ENCODE measurements at regions not wholly inside any gene's neighbourhood (a gene's known extent, or its start where the extent isn't known, plus 50 kb on each side); places are given as distances from the start of the nearest gene placed in this dataset.

DNA sequence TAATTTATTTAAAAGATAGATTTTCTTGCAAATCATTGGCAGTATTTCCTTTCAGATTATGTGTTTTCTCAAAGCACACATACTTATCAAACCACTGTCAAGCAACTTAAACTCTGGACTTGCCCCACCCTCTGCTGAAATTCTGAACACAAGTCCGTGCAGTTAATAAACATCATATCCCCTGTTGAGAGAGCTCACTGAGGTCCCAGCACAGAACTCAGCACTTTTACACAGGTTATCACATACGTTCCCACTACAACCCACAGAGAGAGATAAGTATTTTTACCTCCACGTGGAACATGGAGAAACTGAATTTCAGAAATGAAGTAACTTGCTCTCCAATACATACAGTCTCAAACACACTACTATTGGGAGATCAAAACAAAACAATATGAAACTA, 267.6 kb upstream of the IGF1R start:
- no peak overlapping the region for H3K9ac ChIP-seq (ENCODE audit: insufficient read depth, low read length)
- H2AFZ ChIP-seq (ENCODE audit: low read length): no peak overlapping the region
- no peaks in the 10 kb centered on the region for H3K36me3 ChIP-seq (ENCODE audit: control insufficient read depth, insufficient read depth, low read length)
- DNase-seq (ENCODE audit: low read depth in 2 of 2): no peak
- no peak overlapping the region for H3K27ac ChIP-seq (ENCODE audit: insufficient read depth, low read length)
- no peak overlapping the region for H3K4me2 ChIP-seq (ENCODE audit: extremely low read depth, insufficient read depth, low read length)
- H3K4me1 ChIP-seq (ENCODE audit: control insufficient read depth, extremely low read depth, insufficient read depth, low read length): no peaks in the 10 kb centered on the region
- no peaks in the 10 kb centered on the region for H4K20me1 ChIP-seq (ENCODE audit: control insufficient read depth, extremely low read depth, insufficient read depth, low read length)
- no peaks in the 10 kb centered on the region for H3K79me2 ChIP-seq (ENCODE audit: control insufficient read depth, insufficient read depth, low read length)
- no peak overlapping the region for H3K4me3 ChIP-seq (replicated peaks in 1 of 4; ENCODE audit: control extremely low read depth in 1 of 4, insufficient read depth in 1 of 4, low read depth in 3 of 4, low read length in 4 of 4)
- no peaks in the 10 kb centered on the region for H3K27me3 ChIP-seq (ENCODE audit: control insufficient read depth, insufficient read depth, low read length)
- no peaks in the 10 kb centered on the region for H3K9me3 ChIP-seq (ENCODE audit: control insufficient read depth, insufficient read depth, low read depth, low read length)
- no peak for TF ChIP-seq CTCF (conservative IDR thresholded peaks at IDR 0.05 in 1 of 2, IDR thresholded peaks at IDR 0.05 in 1 of 2; ENCODE audit: low read depth in 1 of 2, low read length in 2 of 2)
- TF ChIP-seq EZH2 (IDR thresholded peaks at IDR 0.05; ENCODE audit: low read length, missing control alignments): no peak

DNA sequence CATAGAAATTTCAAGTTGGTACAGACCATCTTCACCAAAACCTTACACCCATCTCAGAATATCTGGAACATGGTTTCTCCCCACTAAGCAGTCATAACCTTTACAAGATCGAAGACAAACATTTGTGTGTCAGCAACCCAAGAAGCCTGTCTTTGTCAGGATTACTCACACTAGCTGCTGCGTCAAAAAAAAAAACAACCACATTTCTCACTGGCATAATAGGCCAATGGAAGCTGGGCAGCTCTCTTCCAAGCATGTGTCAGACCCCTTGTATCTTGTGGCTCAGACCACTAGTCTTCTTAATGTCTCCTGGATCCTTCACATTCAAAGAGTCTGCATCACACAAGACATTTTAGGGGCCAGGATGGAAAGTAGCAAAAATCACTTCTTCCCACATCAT, 266.9 kb upstream of the IGF1R start:
- Histone ChIP-seq H3K9ac (ENCODE audit: insufficient read depth, low read length) (no peak overlapping the region), H4K20me1 (ENCODE audit: control insufficient read depth, extremely low read depth, insufficient read depth, low read length) (no peaks in the 10 kb centered on the region), H3K79me2 (ENCODE audit: control insufficient read depth, insufficient read depth, low read length) (no peaks in the 10 kb centered on the region), H3K27me3 (ENCODE audit: control insufficient read depth, insufficient read depth, low read length) (no peaks in the 10 kb centered on the region), H3K27ac (ENCODE audit: insufficient read depth, low read length) (no peak overlapping the region), H3K4me3 (replicated peaks in 1 of 4; ENCODE audit: control extremely low read depth in 1 of 4, insufficient read depth in 1 of 4, low read depth in 3 of 4, low read length in 4 of 4) (no peak overlapping the region), H3K36me3 (ENCODE audit: control insufficient read depth, insufficient read depth, low read length) (no peaks in the 10 kb centered on the region), H2AFZ (ENCODE audit: low read length) (no peak overlapping the region), H3K4me1 (ENCODE audit: control insufficient read depth, extremely low read depth, insufficient read depth, low read length) (no peaks in the 10 kb centered on the region), H3K4me2 (ENCODE audit: extremely low read depth, insufficient read depth, low read length) (no peak overlapping the region), H3K9me3 (ENCODE audit: control insufficient read depth, insufficient read depth, low read depth, low read length) (no peaks in the 10 kb centered on the region)
- no peak for TF ChIP-seq EZH2 (IDR thresholded peaks at IDR 0.05; ENCODE audit: low read length, missing control alignments)
- TF ChIP-seq CTCF (conservative IDR thresholded peaks at IDR 0.05 in 1 of 2, IDR thresholded peaks at IDR 0.05 in 1 of 2; ENCODE audit: low read depth in 1 of 2, low read length in 2 of 2): no peak
- DNase-seq (ENCODE audit: low read depth in 2 of 2): no peak

DNA sequence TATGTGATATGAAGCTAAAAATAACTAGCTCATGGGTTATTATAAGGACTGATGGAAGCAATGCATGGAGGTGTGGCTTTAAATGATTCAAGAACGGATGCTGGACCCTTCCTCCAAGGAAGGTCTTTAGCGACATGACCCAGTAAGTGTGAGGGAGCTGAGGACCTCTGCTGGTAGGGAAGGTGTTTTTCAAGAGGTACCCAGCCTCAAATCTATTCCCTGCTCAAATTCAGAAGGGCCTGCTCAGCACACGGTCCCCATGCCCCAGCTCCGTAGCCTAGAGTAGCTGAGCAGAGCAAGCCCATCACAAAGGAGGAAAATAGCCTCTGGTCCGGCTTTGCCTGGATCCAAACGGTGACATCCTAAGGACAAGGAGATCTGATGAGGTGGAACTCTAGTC, 266.2 kb upstream of the IGF1R start:
- no peak overlapping the region for H2AFZ ChIP-seq (ENCODE audit: low read length)
- no peaks in the 10 kb centered on the region for H3K9me3 ChIP-seq (ENCODE audit: control insufficient read depth, insufficient read depth, low read depth, low read length)
- H3K36me3 ChIP-seq (ENCODE audit: control insufficient read depth, insufficient read depth, low read length): no peaks in the 10 kb centered on the region
- no peak overlapping the region for H3K4me2 ChIP-seq (ENCODE audit: extremely low read depth, insufficient read depth, low read length)
- no peaks in the 10 kb centered on the region for H3K79me2 ChIP-seq (ENCODE audit: control insufficient read depth, insufficient read depth, low read length)
- TF ChIP-seq EZH2 (IDR thresholded peaks at IDR 0.05; ENCODE audit: low read length, missing control alignments) (no peak), CTCF (conservative IDR thresholded peaks at IDR 0.05 in 1 of 2, IDR thresholded peaks at IDR 0.05 in 1 of 2; ENCODE audit: low read depth in 1 of 2, low read length in 2 of 2) (no peak)
- no peaks in the 10 kb centered on the region for H3K27me3 ChIP-seq (ENCODE audit: control insufficient read depth, insufficient read depth, low read length)
- no peak overlapping the region for H3K4me3 ChIP-seq (replicated peaks in 1 of 4; ENCODE audit: control extremely low read depth in 1 of 4, insufficient read depth in 1 of 4, low read depth in 3 of 4, low read length in 4 of 4)
- no peak overlapping the region for H3K9ac ChIP-seq (ENCODE audit: insufficient read depth, low read length)
- DNase-seq (ENCODE audit: low read depth in 2 of 2): no peak
- no peak overlapping the region for H3K27ac ChIP-seq (ENCODE audit: insufficient read depth, low read length)
- H3K4me1 ChIP-seq (ENCODE audit: control insufficient read depth, extremely low read depth, insufficient read depth, low read length): no peaks in the 10 kb centered on the region
- H4K20me1 ChIP-seq (ENCODE audit: control insufficient read depth, extremely low read depth, insufficient read depth, low read length): no peaks in the 10 kb centered on the region
